ENCODE measurements at regions not wholly inside any gene's neighbourhood (a gene's known extent, or its start where the extent isn't known, plus 50 kb on each side); places are given as distances from the start of the nearest gene placed in this dataset.

- Histone ChIP-seq H2AFZ (ENCODE audit: low read depth, low read length) (no peak overlapping the region), H3K9ac (ENCODE audit: low read length) (no peak overlapping the region), H3K36me3 (ENCODE audit: insufficient read depth, low read length) (no peaks in the 10 kb centered on the region), H3K9me2 (ENCODE audit: insufficient read depth, low read length) (no peaks in the 10 kb centered on the region), H3K9me3 (ENCODE audit: low read length) (no peaks in the 10 kb centered on the region), H3K27ac (ENCODE audit: low read length) (no peak overlapping the region), H3K4me2 (ENCODE audit: low read length) (no peak overlapping the region), H3F3A (ENCODE audit: insufficient read depth, low read length, poor library complexity, severe bottlenecking) (no peaks in the 10 kb centered on the region), H4K20me1 (ENCODE audit: insufficient read depth) (no peaks in the 10 kb centered on the region), H3K27me3 (ENCODE audit: insufficient read depth, low read depth, low read length) (no peaks in the 10 kb centered on the region), H3K79me2 (replicated peaks; ENCODE audit: insufficient read depth, low read length) (no peaks in the 10 kb centered on the region), H3K4me3 (ENCODE audit: low read length) (no peak overlapping the region)
- TF ChIP-seq, protein P1, sequence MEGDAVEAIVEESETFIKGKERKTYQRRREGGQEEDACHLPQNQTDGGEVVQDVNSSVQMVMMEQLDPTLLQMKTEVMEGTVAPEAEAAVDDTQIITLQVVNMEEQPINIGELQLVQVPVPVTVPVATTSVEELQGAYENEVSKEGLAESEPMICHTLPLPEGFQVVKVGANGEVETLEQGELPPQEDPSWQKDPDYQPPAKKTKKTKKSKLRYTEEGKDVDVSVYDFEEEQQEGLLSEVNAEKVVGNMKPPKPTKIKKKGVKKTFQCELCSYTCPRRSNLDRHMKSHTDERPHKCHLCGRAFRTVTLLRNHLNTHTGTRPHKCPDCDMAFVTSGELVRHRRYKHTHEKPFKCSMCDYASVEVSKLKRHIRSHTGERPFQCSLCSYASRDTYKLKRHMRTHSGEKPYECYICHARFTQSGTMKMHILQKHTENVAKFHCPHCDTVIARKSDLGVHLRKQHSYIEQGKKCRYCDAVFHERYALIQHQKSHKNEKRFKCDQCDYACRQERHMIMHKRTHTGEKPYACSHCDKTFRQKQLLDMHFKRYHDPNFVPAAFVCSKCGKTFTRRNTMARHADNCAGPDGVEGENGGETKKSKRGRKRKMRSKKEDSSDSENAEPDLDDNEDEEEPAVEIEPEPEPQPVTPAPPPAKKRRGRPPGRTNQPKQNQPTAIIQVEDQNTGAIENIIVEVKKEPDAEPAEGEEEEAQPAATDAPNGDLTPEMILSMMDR (IDR thresholded peaks at IDR 0.05; ENCODE audit: poor library complexity, severe bottlenecking): no peak
- TF ChIP-seq POLR2AphosphoS5 (IDR thresholded peaks at IDR 0.05): no peak
- no peak for TF ChIP-seq MXI1 (conservative IDR thresholded peaks at IDR 0.05; ENCODE audit: poor library complexity, severe bottlenecking)
- TF ChIP-seq SMC3 (conservative IDR thresholded peaks at IDR 0.05; ENCODE audit: poor library complexity): no peak
- no peak for TF ChIP-seq RAD21 (conservative IDR thresholded peaks at IDR 0.05)
- TF ChIP-seq EZH2 (IDR thresholded peaks at IDR 0.05; ENCODE audit: borderline replicate concordance, insufficient read depth, low read length, poor library complexity, severe bottlenecking): no peak
- no peak for TF ChIP-seq EP300 (conservative IDR thresholded peaks at IDR 0.05; ENCODE audit: poor library complexity, severe bottlenecking)
- TF ChIP-seq, protein P2, sequence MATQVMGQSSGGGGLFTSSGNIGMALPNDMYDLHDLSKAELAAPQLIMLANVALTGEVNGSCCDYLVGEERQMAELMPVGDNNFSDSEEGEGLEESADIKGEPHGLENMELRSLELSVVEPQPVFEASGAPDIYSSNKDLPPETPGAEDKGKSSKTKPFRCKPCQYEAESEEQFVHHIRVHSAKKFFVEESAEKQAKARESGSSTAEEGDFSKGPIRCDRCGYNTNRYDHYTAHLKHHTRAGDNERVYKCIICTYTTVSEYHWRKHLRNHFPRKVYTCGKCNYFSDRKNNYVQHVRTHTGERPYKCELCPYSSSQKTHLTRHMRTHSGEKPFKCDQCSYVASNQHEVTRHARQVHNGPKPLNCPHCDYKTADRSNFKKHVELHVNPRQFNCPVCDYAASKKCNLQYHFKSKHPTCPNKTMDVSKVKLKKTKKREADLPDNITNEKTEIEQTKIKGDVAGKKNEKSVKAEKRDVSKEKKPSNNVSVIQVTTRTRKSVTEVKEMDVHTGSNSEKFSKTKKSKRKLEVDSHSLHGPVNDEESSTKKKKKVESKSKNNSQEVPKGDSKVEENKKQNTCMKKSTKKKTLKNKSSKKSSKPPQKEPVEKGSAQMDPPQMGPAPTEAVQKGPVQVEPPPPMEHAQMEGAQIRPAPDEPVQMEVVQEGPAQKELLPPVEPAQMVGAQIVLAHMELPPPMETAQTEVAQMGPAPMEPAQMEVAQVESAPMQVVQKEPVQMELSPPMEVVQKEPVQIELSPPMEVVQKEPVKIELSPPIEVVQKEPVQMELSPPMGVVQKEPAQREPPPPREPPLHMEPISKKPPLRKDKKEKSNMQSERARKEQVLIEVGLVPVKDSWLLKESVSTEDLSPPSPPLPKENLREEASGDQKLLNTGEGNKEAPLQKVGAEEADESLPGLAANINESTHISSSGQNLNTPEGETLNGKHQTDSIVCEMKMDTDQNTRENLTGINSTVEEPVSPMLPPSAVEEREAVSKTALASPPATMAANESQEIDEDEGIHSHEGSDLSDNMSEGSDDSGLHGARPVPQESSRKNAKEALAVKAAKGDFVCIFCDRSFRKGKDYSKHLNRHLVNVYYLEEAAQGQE (IDR thresholded peaks at IDR 0.05; ENCODE audit: borderline replicate concordance): no peak
- no peak for TF ChIP-seq TAF1 (IDR thresholded peaks at IDR 0.05; ENCODE audit: low read depth)
These were observed 110.1 kb downstream of the TNFAIP3 start for GRCh38 chr6:137977206-137977605.

GRCh38 chr6:137977814-137978213 is 110.8 kb downstream of the TNFAIP3 start:
- Histone ChIP-seq H3K9me2 (ENCODE audit: insufficient read depth, low read length) (no peaks in the 10 kb centered on the region), H4K20me1 (ENCODE audit: insufficient read depth) (no peaks in the 10 kb centered on the region), H3K4me2 (ENCODE audit: low read length) (no peak overlapping the region), H3K79me2 (replicated peaks; ENCODE audit: insufficient read depth, low read length) (no peaks in the 10 kb centered on the region), H3K27me3 (ENCODE audit: insufficient read depth, low read depth, low read length) (no peaks in the 10 kb centered on the region), H2AFZ (ENCODE audit: low read depth, low read length) (no peak overlapping the region), H3K4me3 (ENCODE audit: low read length) (no peak overlapping the region), H3K36me3 (ENCODE audit: insufficient read depth, low read length) (no peaks in the 10 kb centered on the region), H3K9me3 (ENCODE audit: low read length) (no peaks in the 10 kb centered on the region), H3K9ac (ENCODE audit: low read length) (no peak overlapping the region), H3F3A (ENCODE audit: insufficient read depth, low read length, poor library complexity, severe bottlenecking) (no peaks in the 10 kb centered on the region), H3K27ac (ENCODE audit: low read length) (no peak overlapping the region)
- no peak for TF ChIP-seq TAF1 (IDR thresholded peaks at IDR 0.05; ENCODE audit: low read depth)
- no peak for TF ChIP-seq RAD21 (conservative IDR thresholded peaks at IDR 0.05)
- no peak for TF ChIP-seq MXI1 (conservative IDR thresholded peaks at IDR 0.05; ENCODE audit: poor library complexity, severe bottlenecking)
- TF ChIP-seq EP300 (conservative IDR thresholded peaks at IDR 0.05; ENCODE audit: poor library complexity, severe bottlenecking): no peak
- TF ChIP-seq, protein P2 (IDR thresholded peaks at IDR 0.05; ENCODE audit: borderline replicate concordance): no peak
- TF ChIP-seq, protein P1 (IDR thresholded peaks at IDR 0.05; ENCODE audit: poor library complexity, severe bottlenecking): no peak
- no peak for TF ChIP-seq EZH2 (IDR thresholded peaks at IDR 0.05; ENCODE audit: borderline replicate concordance, insufficient read depth, low read length, poor library complexity, severe bottlenecking)
- no peak for TF ChIP-seq SMC3 (conservative IDR thresholded peaks at IDR 0.05; ENCODE audit: poor library complexity)
- TF ChIP-seq POLR2AphosphoS5 (IDR thresholded peaks at IDR 0.05): no peak

Measured in neural cell (in vitro differentiated cells).